ENCODE measurements at regions not wholly inside any gene's neighbourhood (a gene's known extent, or its start where the extent isn't known, plus 50 kb on each side); places are given as distances from the start of the nearest gene placed in this dataset.

- no peak overlapping the region for H3K4me3 ChIP-seq (replicated peaks in 1 of 4; ENCODE audit: control extremely low read depth in 1 of 4, insufficient read depth in 1 of 4, low read depth in 3 of 4, low read length in 4 of 4)
- H3K9me3 ChIP-seq (ENCODE audit: control insufficient read depth, insufficient read depth, low read depth, low read length): no peaks in the 10 kb centered on the region
- no peaks in the 10 kb centered on the region for H3K4me1 ChIP-seq (ENCODE audit: control insufficient read depth, extremely low read depth, insufficient read depth, low read length)
- no peak overlapping the region for H3K27ac ChIP-seq (ENCODE audit: insufficient read depth, low read length)
- H3K36me3 ChIP-seq (ENCODE audit: control insufficient read depth, insufficient read depth, low read length): no peaks in the 10 kb centered on the region
- H2AFZ ChIP-seq (ENCODE audit: low read length): no peak overlapping the region
- no peaks in the 10 kb centered on the region for H4K20me1 ChIP-seq (ENCODE audit: control insufficient read depth, extremely low read depth, insufficient read depth, low read length)
- peak in 1 of 2 donors; percentile 28 for DNase-seq (ENCODE audit: low read depth in 2 of 2)
- TF ChIP-seq, protein P1, sequence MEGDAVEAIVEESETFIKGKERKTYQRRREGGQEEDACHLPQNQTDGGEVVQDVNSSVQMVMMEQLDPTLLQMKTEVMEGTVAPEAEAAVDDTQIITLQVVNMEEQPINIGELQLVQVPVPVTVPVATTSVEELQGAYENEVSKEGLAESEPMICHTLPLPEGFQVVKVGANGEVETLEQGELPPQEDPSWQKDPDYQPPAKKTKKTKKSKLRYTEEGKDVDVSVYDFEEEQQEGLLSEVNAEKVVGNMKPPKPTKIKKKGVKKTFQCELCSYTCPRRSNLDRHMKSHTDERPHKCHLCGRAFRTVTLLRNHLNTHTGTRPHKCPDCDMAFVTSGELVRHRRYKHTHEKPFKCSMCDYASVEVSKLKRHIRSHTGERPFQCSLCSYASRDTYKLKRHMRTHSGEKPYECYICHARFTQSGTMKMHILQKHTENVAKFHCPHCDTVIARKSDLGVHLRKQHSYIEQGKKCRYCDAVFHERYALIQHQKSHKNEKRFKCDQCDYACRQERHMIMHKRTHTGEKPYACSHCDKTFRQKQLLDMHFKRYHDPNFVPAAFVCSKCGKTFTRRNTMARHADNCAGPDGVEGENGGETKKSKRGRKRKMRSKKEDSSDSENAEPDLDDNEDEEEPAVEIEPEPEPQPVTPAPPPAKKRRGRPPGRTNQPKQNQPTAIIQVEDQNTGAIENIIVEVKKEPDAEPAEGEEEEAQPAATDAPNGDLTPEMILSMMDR (conservative IDR thresholded peaks at IDR 0.05 in 1 of 2, IDR thresholded peaks at IDR 0.05 in 1 of 2; ENCODE audit: low read depth in 1 of 2, low read length in 2 of 2): no peak
- no peak for TF ChIP-seq EZH2 (IDR thresholded peaks at IDR 0.05; ENCODE audit: low read length, missing control alignments)
- no peak overlapping the region for H3K4me2 ChIP-seq (ENCODE audit: extremely low read depth, insufficient read depth, low read length)
- H3K9ac ChIP-seq (ENCODE audit: insufficient read depth, low read length): no peak overlapping the region
- no peaks in the 10 kb centered on the region for H3K79me2 ChIP-seq (ENCODE audit: control insufficient read depth, insufficient read depth, low read length)
- H3K27me3 ChIP-seq (ENCODE audit: control insufficient read depth, insufficient read depth, low read length): no peaks in the 10 kb centered on the region
Observed at GRCh38 chr12:42639556-42639955, 50.0 kb upstream of the PRICKLE1 start.

Measured in fibroblast of lung (primary cell).